NCI-H1417 (cell line): ENCODE measurements at regions not wholly inside any gene's neighbourhood (a gene's known extent, or its start where the extent isn't known, plus 50 kb on each side); places are given as distances from the start of the nearest gene placed in this dataset.

Experiments
- DNase-seq, 3 experiments: peaks; one replicate each; lab custom pipeline; 2025; lab: John Stamatoyannopoulos, UW

- no peak for DNase-seq
Measured at GRCh38 chr14:96980835-96981234, 183.7 kb downstream of the VRK1 start.

- DNase-seq, result no peak
Measured at GRCh38 chr14:96986256-96987085, 189.3 kb downstream of the VRK1 start.

DNA sequence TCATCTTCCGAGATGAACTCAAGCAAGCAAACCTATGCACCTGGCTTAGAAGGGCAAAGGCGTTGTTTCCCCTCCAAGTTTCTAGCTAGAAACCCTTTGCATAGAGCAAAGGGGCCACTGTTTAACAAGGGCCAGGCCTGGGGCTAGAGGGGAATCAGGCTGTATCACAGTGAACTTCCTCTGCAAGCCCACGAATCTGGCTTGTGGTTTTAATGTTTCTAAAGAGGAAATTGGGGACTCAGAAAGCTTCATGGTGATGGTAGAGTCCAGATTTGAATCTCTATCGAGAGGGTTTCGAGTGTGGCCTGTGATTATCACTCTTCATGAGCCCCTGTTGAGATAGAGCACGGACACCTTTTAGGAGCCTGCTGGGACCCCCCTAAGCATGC is 189.9 kb downstream of the VRK1 start:
- DNase-seq, result no peak

DNA sequence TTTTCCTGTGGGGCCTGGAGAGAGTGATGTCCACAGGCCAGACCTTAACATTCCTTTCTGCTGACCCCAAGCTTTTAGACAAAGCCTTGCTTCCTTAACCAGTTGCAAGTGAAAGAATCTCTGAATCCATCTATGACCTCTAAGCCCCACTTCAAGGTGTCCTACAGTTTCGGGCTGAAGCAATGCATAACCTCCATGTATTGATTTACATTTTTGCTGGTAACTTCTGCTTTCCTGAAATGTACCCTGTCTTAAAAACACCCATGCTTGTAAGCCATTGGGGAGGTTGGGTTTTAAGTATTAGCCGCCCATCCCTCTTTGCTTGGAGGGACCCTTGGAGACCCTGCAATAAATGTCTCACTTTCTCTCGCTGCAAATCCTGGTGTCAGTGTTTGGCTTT is 190.6 kb downstream of the VRK1 start:
- DNase-seq, result no peak

GRCh38 chr14:96989306-96989705 is 192.1 kb downstream of the VRK1 start:
- DNase-seq, result peak in 1 of 3 experiments; percentile 60

- DNase-seq, result no peak
Measured at GRCh38 chr14:96991226-96991625, 194.0 kb downstream of the VRK1 start.

GRCh38 chr14:96994999-96995398 is 197.8 kb downstream of the VRK1 start:
- DNase-seq, result no peak

- DNase-seq, result no peak
Measured at GRCh38 chr14:96997269-96997668, 200.1 kb downstream of the VRK1 start.

- no peak for DNase-seq
Measured at GRCh38 chr14:96997996-96998395, 200.8 kb downstream of the VRK1 start.

DNA sequence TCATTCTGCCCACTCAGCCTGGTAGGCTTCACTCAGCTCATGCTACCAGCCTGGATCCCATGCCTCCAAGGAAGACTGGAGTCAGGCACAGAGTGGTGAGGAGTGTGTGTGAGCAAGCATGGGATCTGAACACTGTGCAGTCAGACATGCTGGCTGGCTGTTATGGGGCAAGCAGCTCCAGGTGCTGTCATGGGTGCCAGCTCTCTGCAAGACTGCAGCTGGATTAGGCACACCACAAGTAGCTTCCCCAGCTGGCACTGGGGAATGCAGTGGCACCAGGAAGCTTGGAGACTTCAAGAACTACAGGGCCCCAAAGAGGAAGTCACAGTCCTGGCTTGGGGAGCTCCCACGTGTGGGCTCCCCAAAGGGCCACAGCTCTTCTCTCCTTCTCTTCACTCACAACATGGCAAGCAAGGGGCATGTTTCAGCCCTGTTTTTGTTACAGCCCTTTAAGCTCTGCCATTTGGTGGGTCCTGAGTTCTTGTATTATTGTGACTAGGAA is 202.5 kb downstream of the VRK1 start:
- DNase-seq, result no peak

- no peak for DNase-seq
Measured at GRCh38 chr14:97002454-97002853, 205.3 kb downstream of the VRK1 start.

DNA sequence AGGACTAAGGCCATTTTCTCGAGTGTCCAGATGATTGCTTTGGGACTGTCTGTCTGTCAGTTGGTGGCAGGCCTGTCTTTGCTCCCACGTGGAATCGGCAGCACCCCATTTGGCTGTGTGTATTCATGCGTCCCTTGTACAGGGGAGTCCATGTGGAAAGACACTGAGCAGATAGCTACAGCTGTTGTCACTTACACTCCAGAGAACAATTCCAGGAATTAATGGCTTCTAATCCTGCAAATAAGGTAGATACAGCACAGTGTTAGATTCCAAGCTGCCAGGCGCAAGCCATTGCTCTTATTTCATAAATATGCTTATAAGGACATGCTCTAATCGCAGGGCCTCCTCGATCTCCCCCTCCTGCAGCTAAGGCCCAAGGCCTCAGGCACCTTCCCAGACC is 208.8 kb downstream of the VRK1 start:
- no peak for DNase-seq

GRCh38 chr14:97010491-97011160 is 213.4 kb downstream of the VRK1 start:
- no peak for DNase-seq

DNA sequence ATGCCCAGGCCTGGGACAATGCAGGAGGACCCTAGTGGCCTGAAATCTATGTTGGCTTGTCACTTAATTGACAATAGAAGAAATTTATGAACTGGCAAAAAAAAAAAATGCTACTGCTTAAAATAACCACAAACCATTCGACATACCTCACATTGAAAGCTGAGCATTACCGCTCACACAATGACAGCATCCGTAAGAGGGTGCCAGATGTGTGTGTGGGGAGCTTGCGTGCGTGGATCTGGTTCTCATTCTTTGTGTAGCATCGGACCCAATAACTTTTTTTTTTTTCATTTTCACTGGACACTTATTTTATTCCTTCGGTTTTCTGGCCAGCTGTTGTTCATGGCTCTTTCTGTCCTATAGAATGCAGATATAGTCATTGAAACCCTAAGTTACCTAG is 216.7 kb downstream of the VRK1 start:
- no peak for DNase-seq

DNA sequence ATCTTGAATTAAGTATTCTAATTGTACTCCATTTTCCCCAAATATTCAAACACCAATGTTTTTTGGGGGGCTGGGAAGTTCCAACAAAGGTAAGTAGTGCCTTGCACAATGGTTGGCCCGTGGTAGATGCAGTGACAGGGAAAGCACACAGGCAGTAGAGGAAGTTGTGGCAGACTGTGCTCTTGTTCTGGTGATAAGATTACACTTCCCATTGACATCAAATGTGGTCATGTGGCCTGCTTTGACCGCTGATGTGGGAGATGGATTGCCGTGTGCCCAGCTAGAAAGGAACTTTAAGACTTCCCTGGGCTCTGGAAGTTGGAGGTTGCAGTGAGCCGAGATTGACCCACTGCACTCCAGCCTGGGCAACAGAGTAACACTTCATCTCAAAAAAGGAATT is 223.8 kb downstream of the VRK1 start:
- DNase-seq, result no peak

DNA sequence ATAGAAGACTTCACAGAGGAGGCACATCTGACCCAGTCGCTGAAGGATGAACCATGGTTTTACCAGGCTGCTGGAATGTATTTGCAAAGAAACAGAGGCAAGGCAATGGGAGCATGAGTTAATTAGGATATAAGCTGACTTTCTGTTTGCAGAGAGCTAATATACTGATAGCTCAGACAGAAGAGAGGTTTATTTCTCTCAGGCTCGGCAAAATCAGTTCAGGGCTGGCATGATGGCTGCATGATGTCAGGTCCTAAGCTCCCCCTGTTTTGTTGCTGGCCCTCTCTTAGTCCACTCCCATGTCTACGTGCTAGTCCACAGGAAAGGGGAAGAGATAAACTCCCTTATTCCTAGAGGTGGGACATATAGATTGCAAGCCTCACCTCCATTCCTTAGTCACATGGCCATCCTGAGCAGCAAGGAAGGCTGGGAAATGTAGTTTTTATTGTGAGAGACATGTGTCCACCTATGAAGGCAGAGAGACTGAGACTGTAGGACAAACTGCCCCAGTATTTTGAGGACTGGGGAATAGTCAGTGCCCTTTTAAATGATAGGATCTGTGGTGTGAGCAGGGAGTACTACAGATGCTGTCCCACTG is 224.5 kb downstream of the VRK1 start:
- DNase-seq, result no peak

DNA sequence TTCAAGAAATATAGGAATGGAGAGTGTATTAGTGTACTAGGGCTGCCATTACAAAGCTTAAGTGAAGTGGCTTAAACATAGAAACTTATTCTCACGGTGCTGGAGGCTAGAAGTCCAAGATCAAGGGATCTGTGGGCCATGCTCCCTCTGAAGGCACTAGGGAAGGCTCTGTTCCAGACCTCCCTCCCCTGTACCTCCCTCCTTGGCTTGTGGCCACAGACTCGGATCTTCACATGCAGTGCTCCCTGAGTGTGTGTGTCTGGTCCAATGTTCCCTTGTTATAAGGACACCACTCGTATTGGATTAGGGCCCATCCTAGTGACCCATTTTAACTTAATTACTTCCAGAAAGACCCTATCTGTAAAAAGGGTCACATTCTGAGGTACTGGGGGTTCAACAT is 225.6 kb downstream of the VRK1 start:
- no peak for DNase-seq

GRCh38 chr14:97023871-97024270 is 226.7 kb downstream of the VRK1 start:
- DNase-seq, result no peak

GRCh38 chr14:97024300-97024699 is 227.1 kb downstream of the VRK1 start:
- no peak for DNase-seq

GRCh38 chr14:97025722-97026121 is 228.5 kb downstream of the VRK1 start:
- DNase-seq, result no peak

DNA sequence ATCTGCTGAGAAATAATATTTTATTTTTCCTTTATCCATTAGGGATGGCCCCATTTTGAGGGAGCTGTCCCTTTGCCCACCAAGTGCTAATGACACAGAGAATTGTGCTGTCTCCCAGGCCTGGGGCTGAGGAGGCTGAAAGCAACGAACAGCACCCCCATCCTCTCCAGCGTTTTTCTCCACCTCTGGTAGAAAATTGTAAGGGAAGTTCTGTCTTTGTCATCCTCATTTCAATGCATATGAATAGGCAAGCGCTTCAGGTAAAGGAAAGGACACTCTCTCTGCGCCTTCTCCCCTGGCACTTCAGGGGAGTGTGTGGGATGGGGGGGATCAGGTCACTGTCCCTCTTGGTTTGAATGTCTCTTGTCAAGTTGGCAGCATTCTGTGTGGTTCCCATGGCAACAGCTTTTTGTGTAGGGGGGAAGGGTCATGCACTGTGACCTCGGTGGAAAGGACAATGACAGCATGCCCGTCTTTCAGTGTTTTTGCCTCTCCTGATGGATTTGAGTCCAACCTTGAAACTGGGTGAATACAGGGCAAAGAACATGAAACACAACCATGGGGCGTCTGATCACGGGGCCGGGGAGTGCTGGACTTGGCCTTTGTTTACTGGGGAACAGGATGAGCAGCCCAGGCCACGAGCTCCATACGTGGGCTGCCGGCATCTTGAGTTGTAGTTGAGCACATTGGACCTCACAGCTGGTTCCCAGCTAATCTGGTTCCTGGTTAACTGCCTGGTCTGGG is 230.2 kb downstream of the VRK1 start:
- DNase-seq, result no peak

DNA sequence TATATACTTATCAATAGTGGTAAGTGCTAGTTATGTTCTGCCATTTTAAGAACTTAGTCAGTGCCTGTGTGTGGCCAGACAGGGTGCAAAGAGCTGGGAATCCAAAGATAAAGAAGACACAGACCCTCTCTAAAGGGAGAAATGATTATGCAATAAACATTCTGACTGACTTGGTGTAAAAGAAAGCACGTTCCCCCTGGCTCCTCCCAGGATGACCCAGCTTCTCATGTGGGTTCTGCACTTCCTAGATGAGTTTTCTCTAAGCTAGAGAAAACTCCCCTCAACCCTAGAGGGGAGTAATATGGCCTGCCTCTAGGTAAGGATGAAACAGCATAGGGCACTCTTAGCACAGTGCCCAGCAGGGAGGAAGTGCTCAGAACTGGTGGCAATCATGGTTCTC is 231.2 kb downstream of the VRK1 start:
- no peak for DNase-seq
